Ishikawa (cell line): ENCODE measurements at regions not wholly inside any gene's neighbourhood (a gene's known extent, or its start where the extent isn't known, plus 50 kb on each side); places are given as distances from the start of the nearest gene placed in this dataset.

Experiments
- CEBPB ChIP-seq: IDR thresholded peaks from 2 replicates; pipeline ENCODE4 v1.6.1; 2012
- CREB1 ChIP-seq: IDR thresholded peaks from 2 replicates; pipeline ENCODE4 v1.6.1; 2012; ENCODE audit warnings: low read depth
- EGR1 ChIP-seq: IDR thresholded peaks from 2 replicates; pipeline ENCODE4 v1.6.1; 2012
- EP300 ChIP-seq: IDR thresholded peaks from 2 replicates; pipeline ENCODE4 v1.6.1; 2012; ENCODE audit warnings: borderline replicate concordance
- FOXM1 ChIP-seq: IDR thresholded peaks from 2 replicates; pipeline ENCODE4 v1.6.1; 2012; ENCODE audit warnings: low read depth, borderline replicate concordance
- MAX ChIP-seq: IDR thresholded peaks from 2 replicates; pipeline ENCODE4 v1.6.1; 2012
- NFIC ChIP-seq: IDR thresholded peaks from 2 replicates; pipeline ENCODE4 v1.6.1; 2012
- RAD21 ChIP-seq: IDR thresholded peaks from 2 replicates; pipeline ENCODE4 v1.6.1; 2012; ENCODE audit warnings: low read depth
- TAF1 ChIP-seq: IDR thresholded peaks from 2 replicates; pipeline ENCODE4 v1.6.1; 2012; ENCODE audit warnings: low read depth, mild to moderate bottlenecking
- TCF12 ChIP-seq: IDR thresholded peaks from 2 replicates; pipeline ENCODE4 v1.6.1; 2012; ENCODE audit warnings: low read depth
- TEAD4 ChIP-seq: IDR thresholded peaks from 2 replicates; pipeline ENCODE4 v1.6.1; 2012
- USF1 ChIP-seq: IDR thresholded peaks from 2 replicates; pipeline ENCODE4 v1.6.1; 2012
- YY1 ChIP-seq: IDR thresholded peaks from 2 replicates; pipeline ENCODE4 v1.6.1; 2012; ENCODE audit warnings: low read depth
- ZBTB7A ChIP-seq: IDR thresholded peaks from 2 replicates; pipeline ENCODE4 v1.6.1; 2012; ENCODE audit warnings: low read depth
- TF ChIP-seq, protein P1 (sequence below): IDR thresholded peaks from 2 replicates; pipeline ENCODE4 v1.6.1; 2012; ENCODE audit warnings: low read depth, mild to moderate bottlenecking

- TF ChIP-seq ZBTB7A (no peak), RAD21 (peak; percentile 30; the same call in 1 of the 2 replicates), CEBPB (no peak)
These were observed 163.6 kb upstream of the ZNF516 start for GRCh38 chr18:76658627-76659026.

DNA sequence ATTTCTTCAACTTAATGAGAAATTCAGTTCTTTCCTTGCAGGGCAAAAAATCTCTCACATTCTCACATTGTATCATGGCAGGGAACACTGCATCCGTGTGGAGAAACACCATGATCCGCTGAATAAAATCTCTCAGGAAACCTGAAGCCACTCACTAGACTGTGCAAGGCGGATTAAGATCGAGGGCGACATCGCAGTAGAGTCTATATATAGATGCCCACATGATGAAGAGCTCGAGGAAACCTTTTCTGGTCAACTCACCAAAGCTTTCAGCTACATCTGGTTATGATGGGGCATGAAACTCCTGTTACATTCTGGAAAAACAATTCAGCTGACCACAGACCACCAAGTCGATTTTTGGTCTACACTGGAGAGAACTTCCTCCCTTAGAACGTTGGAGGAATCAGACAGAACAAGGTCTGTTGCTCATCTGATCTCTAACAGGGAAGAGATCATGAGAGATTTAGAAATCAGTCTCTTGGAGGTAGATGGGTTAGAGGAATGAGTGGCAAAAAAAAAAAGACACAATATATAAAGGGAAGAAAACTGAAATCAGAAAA lies 162.9 kb upstream of the ZNF516 start:
- TF ChIP-seq MAX: no peak
- no peak for TF ChIP-seq FOXM1
- TF ChIP-seq USF1: no peak
- no peak for TF ChIP-seq TEAD4
- TF ChIP-seq TCF12: no peak
- no peak for TF ChIP-seq NFIC
- no peak for TF ChIP-seq TAF1
- no peak for TF ChIP-seq CEBPB
- no peak for TF ChIP-seq ZBTB7A
- TF ChIP-seq EP300: no peak

DNA sequence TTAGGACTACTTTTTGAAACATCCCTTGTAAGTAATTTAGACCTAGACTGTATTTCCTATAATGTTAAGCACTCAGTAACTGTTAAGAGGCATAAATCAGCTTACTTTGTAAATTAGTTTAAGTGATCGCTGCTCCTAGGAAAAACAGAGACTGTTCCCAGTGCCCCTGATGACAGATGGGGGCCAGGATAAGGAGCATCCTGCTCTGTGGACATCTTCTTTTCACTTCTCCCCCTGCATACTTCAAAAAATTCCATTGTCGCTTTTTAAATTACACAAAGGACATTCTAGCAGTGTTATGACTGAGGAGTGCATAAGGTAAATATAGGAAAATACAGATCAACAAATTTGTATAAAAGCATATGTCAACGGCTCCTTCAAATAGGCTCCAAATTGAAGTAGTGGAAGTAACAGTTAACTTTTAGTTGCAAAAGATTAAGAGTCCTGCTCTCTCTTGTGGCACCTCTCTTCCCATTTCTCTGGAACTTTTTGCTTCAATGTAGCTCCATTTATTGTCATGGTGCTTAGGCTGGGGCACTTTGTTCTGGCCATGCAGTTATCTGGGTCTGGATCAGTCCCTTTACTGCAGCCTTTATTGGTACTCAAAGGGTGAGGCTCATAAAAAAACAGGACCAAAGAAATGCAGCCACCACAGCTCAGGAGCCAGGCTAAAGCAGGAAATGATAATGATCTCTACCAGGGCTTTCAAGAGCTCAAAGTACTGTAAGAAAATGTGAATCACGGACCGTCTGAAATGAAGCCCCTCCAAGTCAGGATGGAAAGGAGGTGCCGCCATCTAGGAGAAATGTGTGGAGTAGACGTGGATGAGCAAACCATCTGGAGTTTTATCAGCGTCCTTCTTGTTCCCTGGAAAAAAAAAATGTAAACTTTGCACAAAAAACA lies 162.1 kb upstream of the ZNF516 start:
- TF ChIP-seq, protein P1, sequence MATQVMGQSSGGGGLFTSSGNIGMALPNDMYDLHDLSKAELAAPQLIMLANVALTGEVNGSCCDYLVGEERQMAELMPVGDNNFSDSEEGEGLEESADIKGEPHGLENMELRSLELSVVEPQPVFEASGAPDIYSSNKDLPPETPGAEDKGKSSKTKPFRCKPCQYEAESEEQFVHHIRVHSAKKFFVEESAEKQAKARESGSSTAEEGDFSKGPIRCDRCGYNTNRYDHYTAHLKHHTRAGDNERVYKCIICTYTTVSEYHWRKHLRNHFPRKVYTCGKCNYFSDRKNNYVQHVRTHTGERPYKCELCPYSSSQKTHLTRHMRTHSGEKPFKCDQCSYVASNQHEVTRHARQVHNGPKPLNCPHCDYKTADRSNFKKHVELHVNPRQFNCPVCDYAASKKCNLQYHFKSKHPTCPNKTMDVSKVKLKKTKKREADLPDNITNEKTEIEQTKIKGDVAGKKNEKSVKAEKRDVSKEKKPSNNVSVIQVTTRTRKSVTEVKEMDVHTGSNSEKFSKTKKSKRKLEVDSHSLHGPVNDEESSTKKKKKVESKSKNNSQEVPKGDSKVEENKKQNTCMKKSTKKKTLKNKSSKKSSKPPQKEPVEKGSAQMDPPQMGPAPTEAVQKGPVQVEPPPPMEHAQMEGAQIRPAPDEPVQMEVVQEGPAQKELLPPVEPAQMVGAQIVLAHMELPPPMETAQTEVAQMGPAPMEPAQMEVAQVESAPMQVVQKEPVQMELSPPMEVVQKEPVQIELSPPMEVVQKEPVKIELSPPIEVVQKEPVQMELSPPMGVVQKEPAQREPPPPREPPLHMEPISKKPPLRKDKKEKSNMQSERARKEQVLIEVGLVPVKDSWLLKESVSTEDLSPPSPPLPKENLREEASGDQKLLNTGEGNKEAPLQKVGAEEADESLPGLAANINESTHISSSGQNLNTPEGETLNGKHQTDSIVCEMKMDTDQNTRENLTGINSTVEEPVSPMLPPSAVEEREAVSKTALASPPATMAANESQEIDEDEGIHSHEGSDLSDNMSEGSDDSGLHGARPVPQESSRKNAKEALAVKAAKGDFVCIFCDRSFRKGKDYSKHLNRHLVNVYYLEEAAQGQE: no peak
- TF ChIP-seq YY1 (no peak), ZBTB7A (no peak), USF1 (no peak), CEBPB (no peak), NFIC (no peak), TEAD4 (no peak), TAF1 (no peak), FOXM1 (no peak), MAX (no peak), RAD21 (no peak), TCF12 (no peak)

- no peak for TF ChIP-seq TAF1
- no peak for TF ChIP-seq TEAD4
- no peak for TF ChIP-seq RAD21
These were observed 159.5 kb upstream of the ZNF516 start for GRCh38 chr18:76654577-76654976.

- no peak for TF ChIP-seq EGR1
These were observed 152.3 kb upstream of the ZNF516 start for GRCh38 chr18:76647322-76647721.

GRCh38 chr18:76644580-76644979 lies 149.5 kb upstream of the ZNF516 start:
- TF ChIP-seq CEBPB (no peak), NFIC (no peak), TAF1 (no peak), ZBTB7A (no peak), TEAD4 (no peak), EP300 (no peak), MAX (no peak), FOXM1 (no peak), CREB1 (no peak)
- TF ChIP-seq, protein P1: no peak
